ENCODE measurements at regions not wholly inside any gene's neighbourhood (a gene's known extent, or its start where the extent isn't known, plus 50 kb on each side); places are given as distances from the start of the nearest gene placed in this dataset.

- H3K27me3 ChIP-seq, result no peaks in the 10 kb centered on the region
- no peak overlapping the region for H3K4me3 ChIP-seq
- H3K36me3 ChIP-seq, result no peaks in the 10 kb centered on the region
- no peak overlapping the region for H3K27ac ChIP-seq
- WGBS, 3 donors, result 60 to 68% (median 62%) methylated on average over 1 of the region's 1 CpG
- TF ChIP-seq CTCF (IDR thresholded peaks at IDR 0.05) (no peak), POLR2A (IDR thresholded peaks at IDR 0.05) (no peak), EP300 (IDR thresholded peaks at IDR 0.05) (no peak)
- DNase-seq, result no peak
- H3K4me1 ChIP-seq (ENCODE audit: insufficient read depth), result no peaks in the 10 kb centered on the region
- no peaks in the 10 kb centered on the region for H3K9me3 ChIP-seq
- intact Hi-C loops (cut with DNase I), result no loop called here
Measured at GRCh38 chr14:38110258-38110657, 97.4 kb upstream of the SSTR1 start.

- 94 to 96% (median 95%) methylated on average over 2 of the region's 2 CpGs for WGBS, 3 donors
- Histone ChIP-seq H3K9me3 (no peaks in the 10 kb centered on the region), H3K4me1 (ENCODE audit: insufficient read depth) (no peaks in the 10 kb centered on the region), H3K27ac (no peak overlapping the region), H3K4me3 (no peak overlapping the region), H3K36me3 (no peaks in the 10 kb centered on the region), H3K27me3 (no peaks in the 10 kb centered on the region)
- DNase-seq, result no peak
- intact Hi-C loops (cut with DNase I), result no loop called here
- TF ChIP-seq CTCF (IDR thresholded peaks at IDR 0.05), result no peak
- TF ChIP-seq POLR2A (IDR thresholded peaks at IDR 0.05), result no peak
- TF ChIP-seq EP300 (IDR thresholded peaks at IDR 0.05), result no peak
Measured at GRCh38 chr14:38111046-38111445, 96.7 kb upstream of the SSTR1 start.

- Histone ChIP-seq H3K4me3 (no peak overlapping the region), H3K4me1 (ENCODE audit: insufficient read depth) (no peaks in the 10 kb centered on the region), H3K9me3 (no peaks in the 10 kb centered on the region), H3K27me3 (no peaks in the 10 kb centered on the region), H3K27ac (no peak overlapping the region), H3K36me3 (no peaks in the 10 kb centered on the region)
- DNase-seq, result no peak
- intact Hi-C loops (cut with DNase I), result no loop called here
- TF ChIP-seq CTCF (IDR thresholded peaks at IDR 0.05), result no peak
Measured at GRCh38 chr14:38113546-38113945, 94.2 kb upstream of the SSTR1 start.

- intact Hi-C loops (cut with DNase I), result no loop called here
- Histone ChIP-seq H3K4me1 (ENCODE audit: insufficient read depth) (no peaks in the 10 kb centered on the region), H3K4me3 (no peak overlapping the region), H3K36me3 (no peaks in the 10 kb centered on the region), H3K27me3 (no peaks in the 10 kb centered on the region), H3K9me3 (no peaks in the 10 kb centered on the region), H3K27ac (no peak overlapping the region)
- no peak for TF ChIP-seq POLR2A (IDR thresholded peaks at IDR 0.05)
- TF ChIP-seq EP300 (IDR thresholded peaks at IDR 0.05), result no peak
- no peak for TF ChIP-seq CTCF (IDR thresholded peaks at IDR 0.05)
- DNase-seq, result no peak
Measured at GRCh38 chr14:38116895-38117294, 90.8 kb upstream of the SSTR1 start.

GRCh38 chr14:38120109-38120508 lies 87.6 kb upstream of the SSTR1 start:
- H3K27me3 ChIP-seq, result no peaks in the 10 kb centered on the region
- TF ChIP-seq EP300 (IDR thresholded peaks at IDR 0.05) (no peak), CTCF (IDR thresholded peaks at IDR 0.05) (no peak), POLR2A (IDR thresholded peaks at IDR 0.05) (no peak)
- H3K9me3 ChIP-seq, result no peaks in the 10 kb centered on the region
- H3K4me1 ChIP-seq (ENCODE audit: insufficient read depth), result peaks cover 1% of the 10 kb centered on the region
- no peak overlapping the region for H3K27ac ChIP-seq
- WGBS, 3 donors, result 95 to 96% (median 95%) methylated on average over 2 of the region's 2 CpGs
- H3K36me3 ChIP-seq, result no peaks in the 10 kb centered on the region
- DNase-seq, result no peak
- H3K4me3 ChIP-seq, result no peak overlapping the region
- intact Hi-C loops (cut with DNase I), result no loop called here

Measured in ovary (tissue), 7 donors.